DND-41 (cell line): ENCODE measurements at regions not wholly inside any gene's neighbourhood (a gene's known extent, or its start where the extent isn't known, plus 50 kb on each side); places are given as distances from the start of the nearest gene placed in this dataset.

Source experiments
- CTCF ChIP-seq: IDR thresholded peaks from 2 replicates; pipeline ENCODE4 v1.5.1; 2012; ENCODE audit warnings: borderline replicate concordance, low read length, moderate library complexity, mild to moderate bottlenecking; ENCODE audit not compliant: poor library complexity, severe bottlenecking; ENCODE audit errors: extremely low read depth
- EZH2 ChIP-seq: IDR thresholded peaks from 3 replicates; pipeline ENCODE4 v1.6.1; 2012; ENCODE audit warnings: borderline replicate concordance, low read depth, mild to moderate bottlenecking, moderate library complexity, low read length, inconsistent platforms; ENCODE audit not compliant: severe bottlenecking

- TF ChIP-seq CTCF (no peak), EZH2 (no peak)
These were observed 168.5 kb upstream of the SYT6 start for GRCh38 chr1:114322207-114322606.
